PC-3 (cell line): ENCODE measurements at regions not wholly inside any gene's neighbourhood (a gene's known extent, or its start where the extent isn't known, plus 50 kb on each side); places are given as distances from the start of the nearest gene placed in this dataset.
A peak's percentile ranks its signal among the peaks of the same experiment; 100 is the strongest.

ENCODE experiments used
- ATAC-seq: fragments of 200-7000 bp; cut with Tn5 transposase; 2 replicates; pipeline ENCODE4 v1.9.1; 2020; ENCODE audit warnings: mild to moderate bottlenecking, moderate library complexity
- BruUV-seq: library from RNA; stranded (reverse); fragments of 400-500 nt; replicated peaks from 2 replicates; lab custom pipeline; 2021; lab: Mats Ljungman, UMichigan
- CTCF ChIA-PET: fragments of 300-600 bp; sonication (Branson Sonifier 250); formaldehyde crosslinking; loops from one replicate; lab custom pipeline; 2022; ENCODE audit warnings: antibody characterized with exemption; lab: Charles Lee
- POLR2A ChIA-PET: fragments of 300-600 bp; sonication (Branson Sonifier 250); formaldehyde crosslinking; loops from one replicate; lab custom pipeline; 2022; ENCODE audit warnings: antibody characterized with exemption; ENCODE audit not compliant: unreplicated experiment; lab: Charles Lee
- DNase-seq: peaks from one replicate; pipeline ENCODE4 v3.0.0-alpha.2; 2015
- H2AFZ ChIP-seq: fragments of 300-600 bp; sonication (generic); 2 replicates; pipeline ENCODE4 v1.6.0; 2016; ENCODE audit warnings: antibody characterized with exemption, low read length
- H3F3A ChIP-seq: fragments of 300-600 bp; sonication (generic); one replicate; pipeline ENCODE4 v1.6.0; 2017; ENCODE audit warnings: antibody characterized with exemption, low read length, control low read depth, mild to moderate bottlenecking; ENCODE audit not compliant: unreplicated experiment
- H3K27ac ChIP-seq: fragments of 300-600 bp; sonication (generic); 2 replicates; pipeline ENCODE4 v1.5.1; 2016; ENCODE audit warnings: mild to moderate bottlenecking, low read length
- H3K27me3 ChIP-seq: fragments of 300-600 bp; sonication (generic); 2 replicates; pipeline ENCODE4 v1.6.1; 2016; ENCODE audit warnings: low read length, mixed read lengths
- H3K36me3 ChIP-seq: fragments of 300-600 bp; sonication (generic); 2 replicates; pipeline ENCODE4 v1.6.1; 2016; ENCODE audit warnings: low read depth, mixed run types, low read length, mixed read lengths
- H3K4me1 ChIP-seq: fragments of 300-600 bp; sonication (generic); 2 replicates; pipeline ENCODE4 v1.5.1; 2016; ENCODE audit warnings: low read length; ENCODE audit not compliant: insufficient read depth
- H3K4me2 ChIP-seq: fragments of 300-600 bp; sonication (generic); 2 replicates; pipeline ENCODE4 v1.6.0; 2016; ENCODE audit warnings: low read length
- H3K4me3 ChIP-seq: fragments of 300-600 bp; sonication (generic); 2 replicates; pipeline ENCODE4 v1.5.1; 2016; ENCODE audit warnings: mild to moderate bottlenecking, low read length, mixed read lengths
- H3K79me2 ChIP-seq: fragments of 300-600 bp; sonication (generic); 2 replicates; pipeline ENCODE4 v1.6.1; 2017; ENCODE audit warnings: low read length, mixed read lengths
- H3K9ac ChIP-seq: fragments of 300-600 bp; sonication (generic); 2 replicates; pipeline ENCODE4 v1.6.0; 2016; ENCODE audit warnings: mild to moderate bottlenecking, low read length
- H3K9me2 ChIP-seq: fragments of 300-600 bp; sonication (generic); replicated peaks from 2 replicates; pipeline ENCODE4 v1.6.1; 2016; ENCODE audit warnings: mixed run types, low read length, mixed read lengths
- H3K9me3 ChIP-seq: fragments of 300-600 bp; sonication (generic); 2 replicates; pipeline ENCODE4 v1.6.1; 2016; ENCODE audit warnings: low read length, mixed read lengths
- H4K20me1 ChIP-seq: fragments of 300-600 bp; sonication (generic); 2 replicates; pipeline ENCODE4 v1.6.1; 2016; ENCODE audit warnings: low read length, mixed read lengths
- EZH2 ChIP-seq: fragments of 300-600 bp; sonication (generic); IDR thresholded peaks from one replicate; pipeline ENCODE4 v1.6.1; 2017; ENCODE audit warnings: antibody characterized with exemption, mild to moderate bottlenecking, low read length; ENCODE audit not compliant: unreplicated experiment
- EZH2phosphoT487 ChIP-seq: fragments of 300-600 bp; sonication (generic); IDR thresholded peaks from 2 replicates; pipeline ENCODE4 v1.6.1; 2018; ENCODE audit warnings: mild to moderate bottlenecking, antibody characterized with exemption, low read length, borderline replicate concordance
- intact Hi-C: fragments of 100-400 bp; cut with micrococcal nuclease; formaldehyde crosslinking; loops from 2 replicates; pipeline ENCODE4 v1.9.0; 2023
- TF ChIP-seq, protein P1 (sequence below): fragments of 300-600 bp; sonication (generic); conservative IDR thresholded peaks from 2 replicates; pipeline ENCODE4 v1.5.1; 2017; ENCODE audit warnings: antibody characterized with exemption, low read depth, mild to moderate bottlenecking, low read length

DNA sequence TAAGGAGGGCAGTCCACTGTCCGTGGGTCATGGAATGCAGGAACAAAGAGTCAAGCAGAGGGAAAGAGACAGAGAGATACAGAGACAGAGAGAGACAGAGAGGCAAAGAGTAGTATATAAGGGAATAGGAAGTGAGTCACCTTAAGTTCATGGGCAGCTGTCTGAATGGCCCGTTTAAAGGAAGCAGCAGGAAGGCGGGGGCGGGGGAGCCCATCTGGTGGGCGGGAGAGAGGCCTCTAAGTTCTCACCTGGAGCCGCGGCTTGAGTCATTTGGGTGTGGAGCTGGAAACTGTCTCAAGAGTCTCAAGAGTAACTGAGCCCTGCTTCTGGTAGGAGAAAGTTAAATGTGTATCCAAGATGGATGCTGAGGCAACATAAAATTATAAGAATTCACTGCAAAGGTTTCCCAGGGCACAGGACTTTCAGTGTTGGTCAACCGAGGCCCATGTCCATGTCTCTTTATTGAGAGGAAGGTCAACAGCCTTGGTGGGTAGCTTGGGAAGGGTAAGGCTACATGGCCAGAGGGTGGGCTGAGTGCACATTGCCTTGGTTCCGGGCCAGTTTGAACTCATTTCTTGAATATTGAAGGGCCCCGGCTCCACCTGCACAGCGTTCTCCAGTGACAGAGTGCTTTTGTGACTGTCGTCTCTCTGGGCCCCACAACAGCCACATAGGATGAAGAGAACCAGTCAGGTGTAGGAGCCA is 85.5 kb upstream of the CACUL1 start:
- Histone ChIP-seq H4K20me1 (no peaks in the 10 kb centered on the region), H3K79me2 (no peaks in the 10 kb centered on the region), H3K36me3 (no peaks in the 10 kb centered on the region), H3K9me2 (no peaks in the 10 kb centered on the region; the same call in 1 of the 2 replicates), H3K9me3 (no peaks in the 10 kb centered on the region), H3K4me2 (peak overlapping the region; percentile 51), H3K4me1 (peaks cover 42% of the 10 kb centered on the region), H3K4me3 (no peak overlapping the region), H3K9ac (peak overlapping the region; percentile 29; the same call in 1 of the 2 replicates), H3K27me3 (no peaks in the 10 kb centered on the region), H3K27ac (peak overlapping the region; percentile 56), H2AFZ (peak overlapping the region; percentile 26; the same call in 1 of the 2 replicates), H3F3A (no peaks in the 10 kb centered on the region)
- CTCF ChIA-PET, result no interaction called here
- ATAC-seq (peak; percentile 58), DNase-seq (peak; percentile 80)
- intact Hi-C loops, result loop anchor here (10.0 kb wide), 1 partner anchor 185 kb away; the partner anchor contains the start of gene NANOS1
- no TSS peak for BruUV-seq
- TF ChIP-seq, protein P1, sequence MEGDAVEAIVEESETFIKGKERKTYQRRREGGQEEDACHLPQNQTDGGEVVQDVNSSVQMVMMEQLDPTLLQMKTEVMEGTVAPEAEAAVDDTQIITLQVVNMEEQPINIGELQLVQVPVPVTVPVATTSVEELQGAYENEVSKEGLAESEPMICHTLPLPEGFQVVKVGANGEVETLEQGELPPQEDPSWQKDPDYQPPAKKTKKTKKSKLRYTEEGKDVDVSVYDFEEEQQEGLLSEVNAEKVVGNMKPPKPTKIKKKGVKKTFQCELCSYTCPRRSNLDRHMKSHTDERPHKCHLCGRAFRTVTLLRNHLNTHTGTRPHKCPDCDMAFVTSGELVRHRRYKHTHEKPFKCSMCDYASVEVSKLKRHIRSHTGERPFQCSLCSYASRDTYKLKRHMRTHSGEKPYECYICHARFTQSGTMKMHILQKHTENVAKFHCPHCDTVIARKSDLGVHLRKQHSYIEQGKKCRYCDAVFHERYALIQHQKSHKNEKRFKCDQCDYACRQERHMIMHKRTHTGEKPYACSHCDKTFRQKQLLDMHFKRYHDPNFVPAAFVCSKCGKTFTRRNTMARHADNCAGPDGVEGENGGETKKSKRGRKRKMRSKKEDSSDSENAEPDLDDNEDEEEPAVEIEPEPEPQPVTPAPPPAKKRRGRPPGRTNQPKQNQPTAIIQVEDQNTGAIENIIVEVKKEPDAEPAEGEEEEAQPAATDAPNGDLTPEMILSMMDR, result no peak
- TF ChIP-seq EZH2phosphoT487 (no peak), EZH2 (no peak)
- POLR2A ChIA-PET, result no interaction called here

GRCh38 chr10:118840776-118841468 is 86.2 kb upstream of the CACUL1 start:
- no TSS peak for BruUV-seq

More at GRCh38 chr10:118840776-118841468, 86.2 kb upstream of the CACUL1 start:
- ATAC-seq (no peak; the same call in 1 of the 2 replicates), DNase-seq (no peak)
- POLR2A ChIA-PET, result no interaction called here
- TF ChIP-seq, protein P1, result no peak
- TF ChIP-seq EZH2phosphoT487 (no peak), EZH2 (no peak)
- Histone ChIP-seq H3K4me1 (peaks cover 36% of the 10 kb centered on the region), H3K9me2 (no peaks in the 10 kb centered on the region; the same call in 1 of the 2 replicates), H3K9me3 (no peaks in the 10 kb centered on the region), H3K79me2 (no peaks in the 10 kb centered on the region), H3K27ac (peak overlapping the region; percentile 56), H3F3A (no peaks in the 10 kb centered on the region), H3K36me3 (no peaks in the 10 kb centered on the region), H2AFZ (no peak overlapping the region), H3K4me3 (no peak overlapping the region), H3K9ac (peak overlapping the region; percentile 29; the same call in 1 of the 2 replicates), H3K4me2 (peak overlapping the region; percentile 51; the same call in 1 of the 2 replicates), H3K27me3 (no peaks in the 10 kb centered on the region), H4K20me1 (no peaks in the 10 kb centered on the region)
- CTCF ChIA-PET, result no interaction called here
- intact Hi-C loops, result loop anchor here (10.0 kb wide), 1 partner anchor 184 kb away; the partner anchor contains the start of gene NANOS1
